Activated CD4-positive, alpha-beta T cell treated with anti-CD3 and anti-CD28 coated beads, Interleukin-2, amount 10 ng/mL, durations not matched to agents 24 days and 14 days (primary cell): ENCODE measurements at regions not wholly inside any gene's neighbourhood (a gene's known extent, or its start where the extent isn't known, plus 50 kb on each side); places are given as distances from the start of the nearest gene placed in this dataset.

Experiments
- DNase-seq: peaks from one replicate; pipeline ENCODE4 v3.0.0; 2022
- H3K27ac Mint-ChIP-seq: one replicate; pipeline ENCODE4 v1.8.0; 2022; ENCODE audit warnings: mild to moderate bottlenecking, mixed read lengths
- H3K27me3 Mint-ChIP-seq: one replicate; pipeline ENCODE4 v1.8.0; 2022; ENCODE audit warnings: mixed read lengths
- H3K36me3 Mint-ChIP-seq: one replicate; pipeline ENCODE4 v1.8.0; 2022; ENCODE audit warnings: low read depth, mild to moderate bottlenecking, mixed read lengths
- H3K4me1 Mint-ChIP-seq: one replicate; pipeline ENCODE4 v1.8.0; 2021; ENCODE audit warnings: mixed read lengths
- H3K4me3 Mint-ChIP-seq: one replicate; pipeline ENCODE4 v1.8.0; 2022; ENCODE audit warnings: mild to moderate bottlenecking, moderate library complexity, mixed read lengths
- H3K9me3 Mint-ChIP-seq: one replicate; pipeline ENCODE4 v1.8.0; 2021; ENCODE audit warnings: mixed read lengths
- intact Hi-C: fragments of 100-400 bp; cut with micrococcal nuclease; formaldehyde crosslinking; loops from one replicate; pipeline ENCODE4 v1.15.1; 2023

DNA sequence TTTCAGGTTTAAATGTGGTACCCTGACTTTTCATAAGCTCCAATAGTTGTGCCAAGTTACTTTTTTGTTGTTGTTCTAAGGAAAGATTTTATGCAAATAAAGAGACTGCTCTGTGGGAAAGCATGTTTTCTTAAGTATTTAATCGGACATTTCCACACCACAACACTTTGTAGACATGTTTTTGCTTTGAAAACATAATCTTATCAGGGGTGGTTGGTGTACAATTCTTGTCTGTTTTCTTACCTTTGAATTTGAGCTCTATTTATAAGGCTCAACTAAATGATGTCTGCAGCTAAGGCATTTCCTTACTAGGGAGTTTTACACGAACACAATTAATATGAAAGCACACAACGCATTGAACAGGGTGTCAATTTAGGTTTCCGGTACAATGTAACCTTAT is 81.5 kb upstream of the CDIN1 start:
- Mint-ChIP-seq H3K27ac (no peak overlapping the region), H3K27me3 (peaks cover 4% of the 10 kb centered on the region), H3K4me1 (no peaks in the 10 kb centered on the region), H3K4me3 (no peak overlapping the region), H3K36me3 (no peaks in the 10 kb centered on the region), H3K9me3 (no peaks in the 10 kb centered on the region)
- DNase-seq, result no peak
- intact Hi-C loops, result no loop called here

DNA sequence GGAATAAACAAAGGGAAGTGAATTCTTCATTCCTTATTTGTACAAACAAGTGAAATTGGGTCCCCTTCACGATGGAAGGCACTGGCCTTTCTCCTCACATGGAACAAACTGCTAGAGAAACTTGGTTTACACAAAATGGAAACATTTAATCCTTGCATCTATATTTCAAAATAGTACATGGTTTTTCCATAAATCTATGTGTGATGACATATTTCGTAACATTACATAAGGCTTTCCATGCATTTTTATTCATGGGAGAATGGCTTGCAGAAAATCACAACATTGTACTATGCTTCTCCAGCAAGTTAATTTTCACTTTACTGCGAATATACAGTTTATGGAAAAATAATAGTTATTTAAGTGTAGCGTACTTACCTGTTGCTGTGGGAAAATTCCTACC is 81.0 kb upstream of the CDIN1 start:
- no peak overlapping the region for H3K27ac Mint-ChIP-seq
- no peak for DNase-seq
- peaks cover 4% of the 10 kb centered on the region for H3K27me3 Mint-ChIP-seq
- H3K4me1 Mint-ChIP-seq, result no peaks in the 10 kb centered on the region
- no peaks in the 10 kb centered on the region for H3K9me3 Mint-ChIP-seq
- no peaks in the 10 kb centered on the region for H3K36me3 Mint-ChIP-seq
- intact Hi-C loops, result no loop called here
- no peak overlapping the region for H3K4me3 Mint-ChIP-seq

DNA sequence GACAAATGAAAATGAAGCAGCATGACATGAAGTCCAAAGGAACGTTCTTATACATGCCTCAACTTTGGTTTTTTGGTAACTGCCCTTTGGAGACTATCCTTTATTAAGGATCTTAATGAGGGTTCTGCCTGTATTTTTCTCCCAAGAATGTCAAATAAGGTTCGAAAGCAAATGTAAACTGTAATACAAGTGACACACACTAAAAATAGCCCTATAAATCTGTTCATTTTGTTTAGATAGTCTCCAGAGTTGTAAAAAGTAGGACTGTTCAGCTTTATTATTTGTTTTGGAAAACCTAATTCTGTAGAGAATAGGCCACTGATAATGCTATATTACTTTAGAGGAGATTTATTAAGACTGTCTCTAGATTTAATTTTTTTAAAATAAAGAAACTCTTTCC is 80.5 kb upstream of the CDIN1 start:
- no peak for DNase-seq
- intact Hi-C loops, result no loop called here
- no peak overlapping the region for H3K4me3 Mint-ChIP-seq
- no peaks in the 10 kb centered on the region for H3K4me1 Mint-ChIP-seq
- H3K36me3 Mint-ChIP-seq, result no peaks in the 10 kb centered on the region
- H3K27ac Mint-ChIP-seq, result no peak overlapping the region
- peaks cover 4% of the 10 kb centered on the region for H3K27me3 Mint-ChIP-seq
- no peaks in the 10 kb centered on the region for H3K9me3 Mint-ChIP-seq

DNA sequence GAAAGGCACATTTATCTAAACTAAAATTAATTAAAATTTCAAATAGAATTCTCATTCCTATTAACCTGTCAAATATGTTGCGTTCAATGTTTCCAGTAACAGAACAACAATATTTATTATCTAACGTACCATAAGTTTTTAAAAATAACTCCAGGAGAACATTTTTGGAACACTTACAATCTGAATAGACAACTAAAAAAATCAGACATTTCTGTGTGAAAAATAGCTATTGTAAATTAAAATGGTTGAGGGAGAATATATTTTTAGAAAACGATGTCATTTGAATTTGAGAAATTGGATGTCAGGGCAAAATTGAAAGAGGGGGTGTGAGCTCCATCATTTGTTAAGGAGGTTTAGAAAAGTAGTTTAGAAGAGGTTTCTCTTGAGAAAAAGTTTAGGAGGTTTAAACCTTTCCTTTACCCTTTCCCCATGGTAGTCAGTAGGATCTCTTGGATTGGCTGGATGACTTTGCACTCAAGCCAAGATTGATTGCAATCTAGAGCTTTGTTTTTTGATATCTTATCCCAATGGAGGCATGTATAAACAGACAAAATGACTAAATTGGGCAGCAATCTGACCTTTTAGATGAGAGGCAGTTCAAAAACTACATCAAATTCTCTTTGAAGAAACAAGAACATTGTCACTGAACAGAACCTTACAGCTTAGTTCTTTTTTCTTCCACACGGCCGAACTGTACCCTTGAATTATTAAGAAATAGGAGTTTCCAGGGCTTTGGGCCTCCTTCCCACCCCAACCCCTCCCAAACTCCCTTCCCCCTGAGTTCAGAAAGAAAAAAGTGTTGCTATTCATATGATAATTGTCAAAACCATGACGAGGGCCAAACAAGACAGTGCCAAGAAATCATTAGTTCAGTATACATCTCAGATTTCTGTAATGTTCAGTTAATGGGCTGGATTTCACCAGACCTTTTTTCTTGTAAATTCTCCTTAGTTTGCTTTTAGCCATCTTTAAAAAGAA is 79.7 kb upstream of the CDIN1 start:
- no peak overlapping the region for H3K27ac Mint-ChIP-seq
- no peak overlapping the region for H3K4me3 Mint-ChIP-seq
- no peaks in the 10 kb centered on the region for H3K9me3 Mint-ChIP-seq
- peaks cover 4% of the 10 kb centered on the region for H3K27me3 Mint-ChIP-seq
- DNase-seq, result no peak
- intact Hi-C loops, result loop anchor here (5.0 kb wide), 1 partner anchor 1383 kb away; no protein-coding TSS in a partner anchor
- H3K36me3 Mint-ChIP-seq, result no peaks in the 10 kb centered on the region
- H3K4me1 Mint-ChIP-seq, result no peaks in the 10 kb centered on the region

GRCh38 chr15:36501063-36501678 is 78.3 kb upstream of the CDIN1 start:
- Mint-ChIP-seq H3K4me1 (no peaks in the 10 kb centered on the region), H3K9me3 (no peaks in the 10 kb centered on the region), H3K36me3 (no peaks in the 10 kb centered on the region), H3K27me3 (peaks cover 5% of the 10 kb centered on the region), H3K27ac (no peak overlapping the region), H3K4me3 (no peak overlapping the region)
- intact Hi-C loops, result loop anchor here (5.0 kb wide), 1 partner anchor 1381 kb away; no protein-coding TSS in a partner anchor
- peak; percentile 61 for DNase-seq

- Mint-ChIP-seq H3K9me3 (no peaks in the 10 kb centered on the region), H3K4me3 (no peak overlapping the region)
- intact Hi-C loops, result loop anchor here (5.0 kb wide), 1 partner anchor 1380 kb away; no protein-coding TSS in a partner anchor
These were observed 76.9 kb upstream of the CDIN1 start for GRCh38 chr15:36502509-36502908.

GRCh38 chr15:36506733-36507356 is 72.6 kb upstream of the CDIN1 start:
- intact Hi-C loops, result no loop called here

More at GRCh38 chr15:36502509-36502908, 76.9 kb upstream of the CDIN1 start:
- no peak for DNase-seq
- no peaks in the 10 kb centered on the region for H3K4me1 Mint-ChIP-seq
- H3K27me3 Mint-ChIP-seq, result peaks cover 5% of the 10 kb centered on the region
- H3K36me3 Mint-ChIP-seq, result no peaks in the 10 kb centered on the region
- no peak overlapping the region for H3K27ac Mint-ChIP-seq

GRCh38 chr15:36507458-36507857 is 72.0 kb upstream of the CDIN1 start:
- Mint-ChIP-seq H3K36me3 (no peaks in the 10 kb centered on the region), H3K4me3 (no peak overlapping the region), H3K9me3 (no peaks in the 10 kb centered on the region), H3K4me1 (no peaks in the 10 kb centered on the region), H3K27me3 (peaks cover 2% of the 10 kb centered on the region), H3K27ac (no peak overlapping the region)
- intact Hi-C loops, result no loop called here
- no peak for DNase-seq

More at GRCh38 chr15:36506733-36507356, 72.6 kb upstream of the CDIN1 start:
- H3K27me3 Mint-ChIP-seq, result peaks cover 2% of the 10 kb centered on the region
- no peaks in the 10 kb centered on the region for H3K4me1 Mint-ChIP-seq
- H3K4me3 Mint-ChIP-seq, result no peak overlapping the region
- H3K27ac Mint-ChIP-seq, result no peak overlapping the region
- no peaks in the 10 kb centered on the region for H3K36me3 Mint-ChIP-seq
- no peaks in the 10 kb centered on the region for H3K9me3 Mint-ChIP-seq
- DNase-seq, result no peak

- Mint-ChIP-seq H3K9me3 (no peaks in the 10 kb centered on the region), H3K4me3 (no peak overlapping the region), H3K27me3 (no peaks in the 10 kb centered on the region), H3K4me1 (no peaks in the 10 kb centered on the region), H3K27ac (no peak overlapping the region), H3K36me3 (no peaks in the 10 kb centered on the region)
- DNase-seq, result no peak
- intact Hi-C loops, result no loop called here
These were observed 67.8 kb upstream of the CDIN1 start for GRCh38 chr15:36511594-36511993.

- Mint-ChIP-seq H3K4me3 (no peak overlapping the region), H3K27me3 (no peaks in the 10 kb centered on the region), H3K4me1 (no peaks in the 10 kb centered on the region), H3K36me3 (no peaks in the 10 kb centered on the region), H3K27ac (no peak overlapping the region), H3K9me3 (no peaks in the 10 kb centered on the region)
- DNase-seq, result no peak
- intact Hi-C loops, result no loop called here
These were observed 61.7 kb upstream of the CDIN1 start for GRCh38 chr15:36517758-36518157.

GRCh38 chr15:36519067-36519466 is 60.4 kb upstream of the CDIN1 start:
- H3K4me3 Mint-ChIP-seq, result no peak overlapping the region
- no peaks in the 10 kb centered on the region for H3K36me3 Mint-ChIP-seq
- intact Hi-C loops, result no loop called here
- no peaks in the 10 kb centered on the region for H3K27me3 Mint-ChIP-seq
- no peaks in the 10 kb centered on the region for H3K9me3 Mint-ChIP-seq
- DNase-seq, result no peak
- no peaks in the 10 kb centered on the region for H3K4me1 Mint-ChIP-seq
- H3K27ac Mint-ChIP-seq, result no peak overlapping the region

DNA sequence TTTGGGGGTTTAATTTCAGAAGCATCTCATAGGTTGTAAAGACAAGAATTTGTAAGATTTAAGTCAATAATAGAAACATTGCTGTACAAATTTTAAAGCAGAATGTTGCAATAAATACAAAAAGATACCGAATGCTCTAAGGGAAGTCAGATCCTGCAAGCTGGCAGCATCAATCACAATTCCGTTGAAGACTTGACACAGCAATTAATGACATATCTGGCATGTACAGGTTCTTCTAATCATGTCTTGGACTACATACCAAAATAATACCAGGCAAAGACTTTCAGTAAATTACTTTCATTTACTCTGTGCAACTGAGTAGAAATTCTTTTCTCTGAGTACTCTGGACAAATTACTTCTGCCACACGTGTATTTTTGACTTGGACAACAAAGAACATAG is 54.0 kb upstream of the CDIN1 start:
- no peaks in the 10 kb centered on the region for H3K4me1 Mint-ChIP-seq
- no peaks in the 10 kb centered on the region for H3K27me3 Mint-ChIP-seq
- H3K27ac Mint-ChIP-seq, result no peak overlapping the region
- H3K4me3 Mint-ChIP-seq, result no peak overlapping the region
- DNase-seq, result no peak
- H3K36me3 Mint-ChIP-seq, result no peaks in the 10 kb centered on the region
- H3K9me3 Mint-ChIP-seq, result no peaks in the 10 kb centered on the region
- intact Hi-C loops, result no loop called here

GRCh38 chr15:36527235-36528162 is 51.9 kb upstream of the CDIN1 start:
- no peak for DNase-seq

More at GRCh38 chr15:36527235-36528162, 51.9 kb upstream of the CDIN1 start:
- no peaks in the 10 kb centered on the region for H3K27me3 Mint-ChIP-seq
- H3K4me1 Mint-ChIP-seq, result no peaks in the 10 kb centered on the region
- intact Hi-C loops, result no loop called here
- H3K27ac Mint-ChIP-seq, result no peak overlapping the region
- no peak overlapping the region for H3K4me3 Mint-ChIP-seq
- H3K36me3 Mint-ChIP-seq, result no peaks in the 10 kb centered on the region
- H3K9me3 Mint-ChIP-seq, result no peaks in the 10 kb centered on the region
